ENCODE measurements at regions not wholly inside any gene's neighbourhood (a gene's known extent, or its start where the extent isn't known, plus 50 kb on each side); places are given as distances from the start of the nearest gene placed in this dataset.

DNA sequence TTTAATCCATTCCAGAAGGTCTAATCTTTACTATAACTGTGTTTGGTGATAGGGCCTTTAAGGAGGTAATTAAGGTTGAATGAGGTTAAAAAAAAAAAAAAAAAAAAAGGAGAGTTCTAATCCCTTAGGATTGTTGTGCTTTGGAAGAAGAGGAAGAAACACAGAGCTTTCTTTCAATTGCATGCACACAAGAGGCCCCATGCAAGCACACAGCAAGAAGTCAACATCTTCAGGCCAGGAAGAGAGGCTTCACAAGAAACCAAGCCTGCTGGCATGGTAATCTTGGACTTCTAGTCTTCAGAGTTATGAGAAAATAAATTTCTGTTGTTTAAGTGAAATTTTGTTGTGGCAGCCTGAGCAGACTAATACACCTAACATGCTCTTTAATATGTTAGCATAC lies 118.6 kb downstream of the NAA11 start:
- no peak for DNase-seq (ENCODE audit: low read depth, low spot score)
- H3K27me3 ChIP-seq (ENCODE audit: control insufficient read depth, insufficient read depth, low read length), result no peaks in the 10 kb centered on the region
- TF ChIP-seq, protein P1, sequence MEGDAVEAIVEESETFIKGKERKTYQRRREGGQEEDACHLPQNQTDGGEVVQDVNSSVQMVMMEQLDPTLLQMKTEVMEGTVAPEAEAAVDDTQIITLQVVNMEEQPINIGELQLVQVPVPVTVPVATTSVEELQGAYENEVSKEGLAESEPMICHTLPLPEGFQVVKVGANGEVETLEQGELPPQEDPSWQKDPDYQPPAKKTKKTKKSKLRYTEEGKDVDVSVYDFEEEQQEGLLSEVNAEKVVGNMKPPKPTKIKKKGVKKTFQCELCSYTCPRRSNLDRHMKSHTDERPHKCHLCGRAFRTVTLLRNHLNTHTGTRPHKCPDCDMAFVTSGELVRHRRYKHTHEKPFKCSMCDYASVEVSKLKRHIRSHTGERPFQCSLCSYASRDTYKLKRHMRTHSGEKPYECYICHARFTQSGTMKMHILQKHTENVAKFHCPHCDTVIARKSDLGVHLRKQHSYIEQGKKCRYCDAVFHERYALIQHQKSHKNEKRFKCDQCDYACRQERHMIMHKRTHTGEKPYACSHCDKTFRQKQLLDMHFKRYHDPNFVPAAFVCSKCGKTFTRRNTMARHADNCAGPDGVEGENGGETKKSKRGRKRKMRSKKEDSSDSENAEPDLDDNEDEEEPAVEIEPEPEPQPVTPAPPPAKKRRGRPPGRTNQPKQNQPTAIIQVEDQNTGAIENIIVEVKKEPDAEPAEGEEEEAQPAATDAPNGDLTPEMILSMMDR (IDR thresholded peaks at IDR 0.05; ENCODE audit: low read depth, low read length), result no peak
- ChIA-PET POLR2A (no interaction called here), CTCF (no interaction called here)
- H3K27ac ChIP-seq (ENCODE audit: low read depth, low read length), result no peak overlapping the region
- no peaks in the 10 kb centered on the region for H3K9me3 ChIP-seq (ENCODE audit: control insufficient read depth, insufficient read depth, low read length)
- no peak overlapping the region for H3K4me3 ChIP-seq (ENCODE audit: low read depth, low read length)

- ChIA-PET POLR2A (no interaction called here), CTCF (no interaction called here)
- no peak overlapping the region for H3K27ac ChIP-seq (ENCODE audit: low read depth, low read length)
- no peak for DNase-seq (ENCODE audit: low read depth, low spot score)
- H3K4me3 ChIP-seq (ENCODE audit: low read depth, low read length), result no peak overlapping the region
- TF ChIP-seq, protein P1 (IDR thresholded peaks at IDR 0.05; ENCODE audit: low read depth, low read length), result no peak
- H3K9me3 ChIP-seq (ENCODE audit: control insufficient read depth, insufficient read depth, low read length), result no peaks in the 10 kb centered on the region
- H3K27me3 ChIP-seq (ENCODE audit: control insufficient read depth, insufficient read depth, low read length), result no peaks in the 10 kb centered on the region
Observed at GRCh38 chr4:79206660-79207059, 119.2 kb downstream of the NAA11 start.

DNA sequence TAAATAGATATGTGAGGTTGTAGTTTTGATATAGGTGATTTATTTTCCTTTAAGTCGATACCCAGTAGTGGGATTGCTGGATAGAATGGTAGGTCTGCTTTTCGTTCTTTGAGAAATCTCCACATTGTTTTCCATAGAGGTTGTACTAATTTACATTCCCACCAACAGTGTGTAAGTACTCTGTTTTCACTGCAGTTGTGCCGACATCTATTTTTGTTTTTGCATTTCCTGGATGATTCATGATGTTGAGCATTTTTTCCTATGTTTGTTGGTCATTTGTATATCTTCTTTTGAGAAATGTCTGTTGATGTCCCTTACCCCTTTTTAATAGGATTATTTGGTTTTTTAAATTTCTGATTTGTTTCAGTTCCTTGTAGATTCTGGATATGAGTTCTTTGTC lies 120.7 kb downstream of the NAA11 start:
- ChIA-PET POLR2A (no interaction called here), CTCF (no interaction called here)
- TF ChIP-seq, protein P1 (IDR thresholded peaks at IDR 0.05; ENCODE audit: low read depth, low read length), result no peak
- Histone ChIP-seq H3K27me3 (ENCODE audit: control insufficient read depth, insufficient read depth, low read length) (no peaks in the 10 kb centered on the region), H3K9me3 (ENCODE audit: control insufficient read depth, insufficient read depth, low read length) (no peaks in the 10 kb centered on the region), H3K4me3 (ENCODE audit: low read depth, low read length) (no peak overlapping the region), H3K27ac (ENCODE audit: low read depth, low read length) (no peak overlapping the region)
- no peak for DNase-seq (ENCODE audit: low read depth, low spot score)

- H3K27me3 ChIP-seq (ENCODE audit: control insufficient read depth, insufficient read depth, low read length), result no peaks in the 10 kb centered on the region
- no peak overlapping the region for H3K4me3 ChIP-seq (ENCODE audit: low read depth, low read length)
- no peak overlapping the region for H3K27ac ChIP-seq (ENCODE audit: low read depth, low read length)
- CTCF ChIA-PET, result no interaction called here
- TF ChIP-seq, protein P1 (IDR thresholded peaks at IDR 0.05; ENCODE audit: low read depth, low read length), result no peak
- DNase-seq (ENCODE audit: low read depth, low spot score), result no peak
- no peaks in the 10 kb centered on the region for H3K9me3 ChIP-seq (ENCODE audit: control insufficient read depth, insufficient read depth, low read length)
- POLR2A ChIA-PET, result no interaction called here
Observed at GRCh38 chr4:79201971-79202370, 123.9 kb downstream of the NAA11 start.

GRCh38 chr4:79199743-79200142 lies 126.1 kb downstream of the NAA11 start:
- Histone ChIP-seq H3K27me3 (ENCODE audit: control insufficient read depth, insufficient read depth, low read length) (no peaks in the 10 kb centered on the region), H3K4me3 (ENCODE audit: low read depth, low read length) (no peak overlapping the region), H3K9me3 (ENCODE audit: control insufficient read depth, insufficient read depth, low read length) (no peaks in the 10 kb centered on the region), H3K27ac (ENCODE audit: low read depth, low read length) (no peak overlapping the region)
- TF ChIP-seq, protein P1 (IDR thresholded peaks at IDR 0.05; ENCODE audit: low read depth, low read length), result no peak
- CTCF ChIA-PET, result no interaction called here
- no peak for DNase-seq (ENCODE audit: low read depth, low spot score)
- POLR2A ChIA-PET, result no interaction called here

All from AG04450 (cell line).